Activated CD8-positive, alpha-beta T cell treated with anti-CD3 and anti-CD28 coated beads for 36 hours (primary cell): ENCODE measurements at regions not wholly inside any gene's neighbourhood (a gene's known extent, or its start where the extent isn't known, plus 50 kb on each side); places are given as distances from the start of the nearest gene placed in this dataset.

Experiments used
- ATAC-seq: fragments of 200-7000 bp; cut with Tn5 transposase; one replicate; pipeline ENCODE4 v1.10.0; 2021; ENCODE audit warnings: mild to moderate bottlenecking, moderate library complexity
- CTCF ChIA-PET: fragments of 350-600 bp; sonication (Branson Sonifier 250); formaldehyde crosslinking; loops from one replicate; lab custom pipeline; 2021; ENCODE audit warnings: antibody characterized with exemption; lab: Charles Lee
- POLR2A ChIA-PET: fragments of 350-600 bp; sonication (Branson Sonifier 250); formaldehyde crosslinking; loops from one replicate; lab custom pipeline; 2021; ENCODE audit warnings: antibody characterized with exemption; lab: Charles Lee
- DNase-seq: peaks from one replicate; pipeline ENCODE4 v3.0.0-alpha.2; 2020
- H3K27ac Mint-ChIP-seq: one replicate; pipeline ENCODE4 v1.8.0; 2021; ENCODE audit warnings: mild to moderate bottlenecking, mixed read lengths
- H3K27me3 Mint-ChIP-seq: one replicate; pipeline ENCODE4 v1.8.0; 2021; ENCODE audit warnings: mixed read lengths
- H3K36me3 Mint-ChIP-seq: one replicate; pipeline ENCODE4 v1.8.0; 2021; ENCODE audit warnings: low read depth, mixed read lengths
- H3K4me1 Mint-ChIP-seq: one replicate; pipeline ENCODE4 v1.8.0; 2021; ENCODE audit warnings: low read depth, mixed read lengths
- H3K4me3 Mint-ChIP-seq: one replicate; pipeline ENCODE4 v1.8.0; 2021; ENCODE audit warnings: mild to moderate bottlenecking, moderate library complexity, mixed read lengths
- H3K9me3 Mint-ChIP-seq: one replicate; pipeline ENCODE4 v1.8.0; 2021; ENCODE audit warnings: mixed read lengths
- intact Hi-C: fragments of 100-400 bp; cut with micrococcal nuclease; formaldehyde crosslinking; loops from one replicate; pipeline ENCODE4 v1.10.0; 2022
- TF ChIP-seq, protein P1 (sequence below): fragments of 200-600 bp; IDR thresholded peaks from one replicate; pipeline ENCODE4 v1.8.0; 2022; ENCODE audit warnings: antibody characterized with exemption, mild to moderate bottlenecking

DNA sequence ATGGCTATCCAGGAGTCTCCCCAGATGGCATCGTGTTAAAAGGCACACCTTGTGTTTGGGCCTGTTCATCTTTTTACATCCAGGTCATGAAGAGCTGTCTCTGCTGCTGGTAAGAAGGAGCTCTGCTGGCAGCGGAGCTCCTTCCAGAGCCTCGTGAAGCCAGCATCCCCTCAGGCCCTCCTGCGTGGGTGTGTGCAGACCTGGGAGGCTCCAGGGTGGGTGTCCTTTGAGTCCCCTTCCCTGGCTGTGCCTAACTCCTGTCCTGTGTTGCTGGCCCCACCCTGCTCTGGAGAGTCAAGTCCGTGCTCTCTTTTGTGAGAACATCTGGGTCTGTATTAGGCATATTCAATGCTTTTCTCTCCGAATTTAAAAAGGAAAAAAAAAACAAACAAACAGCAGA lies 149.6 kb upstream of the IRX2 start:
- H3K9me3 Mint-ChIP-seq: no peaks in the 10 kb centered on the region
- H3K27ac Mint-ChIP-seq: no peak overlapping the region
- intact Hi-C loops: no loop called here
- ChIA-PET CTCF (interaction anchor here (0.7 kb wide), 1 partner anchor 11 kb away, joined by 3 read pairs; no protein-coding TSS in a partner anchor), POLR2A (no interaction called here)
- DNase-seq: no peak
- no peaks in the 10 kb centered on the region for H3K27me3 Mint-ChIP-seq
- TF ChIP-seq, protein P1, sequence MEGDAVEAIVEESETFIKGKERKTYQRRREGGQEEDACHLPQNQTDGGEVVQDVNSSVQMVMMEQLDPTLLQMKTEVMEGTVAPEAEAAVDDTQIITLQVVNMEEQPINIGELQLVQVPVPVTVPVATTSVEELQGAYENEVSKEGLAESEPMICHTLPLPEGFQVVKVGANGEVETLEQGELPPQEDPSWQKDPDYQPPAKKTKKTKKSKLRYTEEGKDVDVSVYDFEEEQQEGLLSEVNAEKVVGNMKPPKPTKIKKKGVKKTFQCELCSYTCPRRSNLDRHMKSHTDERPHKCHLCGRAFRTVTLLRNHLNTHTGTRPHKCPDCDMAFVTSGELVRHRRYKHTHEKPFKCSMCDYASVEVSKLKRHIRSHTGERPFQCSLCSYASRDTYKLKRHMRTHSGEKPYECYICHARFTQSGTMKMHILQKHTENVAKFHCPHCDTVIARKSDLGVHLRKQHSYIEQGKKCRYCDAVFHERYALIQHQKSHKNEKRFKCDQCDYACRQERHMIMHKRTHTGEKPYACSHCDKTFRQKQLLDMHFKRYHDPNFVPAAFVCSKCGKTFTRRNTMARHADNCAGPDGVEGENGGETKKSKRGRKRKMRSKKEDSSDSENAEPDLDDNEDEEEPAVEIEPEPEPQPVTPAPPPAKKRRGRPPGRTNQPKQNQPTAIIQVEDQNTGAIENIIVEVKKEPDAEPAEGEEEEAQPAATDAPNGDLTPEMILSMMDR: no peak
- no peaks in the 10 kb centered on the region for H3K4me1 Mint-ChIP-seq
- no peak overlapping the region for H3K4me3 Mint-ChIP-seq
- H3K36me3 Mint-ChIP-seq: no peaks in the 10 kb centered on the region
- ATAC-seq: no peak

DNA sequence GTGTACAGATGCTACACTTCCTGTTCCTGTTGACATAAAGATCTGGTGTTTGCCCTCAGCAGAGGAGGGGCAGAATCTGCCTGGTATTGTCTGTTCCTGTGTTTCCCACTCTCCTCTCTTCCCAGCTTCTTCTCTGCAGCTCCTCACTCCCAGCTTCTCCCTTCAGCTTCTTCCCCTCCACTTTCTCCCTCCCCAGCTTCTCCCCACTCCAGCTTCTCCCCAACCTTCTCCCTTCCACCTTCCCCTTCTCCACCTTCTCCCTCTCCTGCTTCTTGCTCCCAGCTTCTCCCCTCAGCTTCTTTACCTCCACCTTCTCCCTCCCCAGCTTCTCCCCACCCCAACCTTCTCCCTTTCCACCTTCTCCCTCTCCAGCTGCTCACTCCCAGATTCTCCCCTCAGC lies 148.9 kb upstream of the IRX2 start:
- Mint-ChIP-seq H3K27me3 (no peaks in the 10 kb centered on the region), H3K4me1 (no peaks in the 10 kb centered on the region), H3K9me3 (no peaks in the 10 kb centered on the region), H3K27ac (no peak overlapping the region), H3K4me3 (no peak overlapping the region), H3K36me3 (no peaks in the 10 kb centered on the region)
- CTCF ChIA-PET: interaction anchor here (0.7 kb wide), 1 partner anchor 10 kb away, joined by 3 read pairs; no protein-coding TSS in a partner anchor
- TF ChIP-seq, protein P1: no peak
- intact Hi-C loops: no loop called here
- ATAC-seq (no peak), DNase-seq (no peak)
- POLR2A ChIA-PET: no interaction called here

DNA sequence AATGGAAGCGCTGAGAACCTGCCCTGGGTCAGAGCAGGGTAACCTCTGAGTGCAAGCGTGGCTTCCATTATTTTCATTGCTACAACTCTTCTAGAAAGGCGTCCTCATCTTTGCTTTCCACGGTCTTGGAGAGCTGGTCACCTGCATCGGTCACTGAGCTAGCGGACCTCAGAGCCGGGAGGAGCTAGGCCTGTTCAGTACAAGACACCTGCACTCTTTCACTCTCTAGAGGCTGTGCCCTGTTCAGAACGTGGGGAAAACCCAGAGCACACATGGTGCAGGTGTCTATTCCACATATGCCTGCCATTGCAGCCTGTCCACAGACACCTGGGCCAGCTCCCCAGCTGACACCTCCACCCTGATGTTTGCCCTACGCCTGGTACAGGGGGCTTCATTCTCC lies 147.8 kb upstream of the IRX2 start:
- CTCF ChIA-PET: no interaction called here

DNA sequence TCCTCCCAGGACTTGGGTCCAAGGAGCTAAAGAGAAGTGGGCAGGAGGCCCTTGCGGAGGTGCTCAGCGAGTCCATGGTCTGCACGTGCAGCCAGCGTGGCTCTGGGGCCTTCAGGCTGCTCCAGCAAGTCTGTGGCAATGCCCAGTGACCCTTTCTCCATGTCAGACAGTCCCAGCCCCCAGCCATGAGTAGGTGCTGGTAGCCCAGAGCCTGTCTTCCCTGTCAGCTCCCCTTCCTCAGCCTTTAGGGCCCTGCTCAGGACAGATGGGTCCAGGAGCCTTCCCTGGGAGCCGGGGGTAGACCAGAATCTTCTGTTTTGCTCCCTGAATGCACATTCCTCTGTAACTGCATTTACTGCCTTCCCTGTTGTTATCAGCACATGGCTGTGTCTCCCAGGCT lies 147.2 kb upstream of the IRX2 start:
- Mint-ChIP-seq H3K27me3 (no peaks in the 10 kb centered on the region), H3K27ac (no peak overlapping the region), H3K9me3 (no peaks in the 10 kb centered on the region), H3K36me3 (no peaks in the 10 kb centered on the region), H3K4me3 (no peak overlapping the region), H3K4me1 (no peaks in the 10 kb centered on the region)
- ChIA-PET POLR2A (no interaction called here), CTCF (no interaction called here)
- DNase-seq (no peak), ATAC-seq (no peak)
- intact Hi-C loops: no loop called here
- TF ChIP-seq, protein P1: no peak

More for the DNA sequence above, 147.8 kb upstream of the IRX2 start:
- intact Hi-C loops: no loop called here
- TF ChIP-seq, protein P1: no peak
- H3K27ac Mint-ChIP-seq: no peak overlapping the region
- no peak overlapping the region for H3K4me3 Mint-ChIP-seq
- DNase-seq (no peak), ATAC-seq (no peak)
- no peaks in the 10 kb centered on the region for H3K4me1 Mint-ChIP-seq
- no peaks in the 10 kb centered on the region for H3K36me3 Mint-ChIP-seq
- POLR2A ChIA-PET: no interaction called here
- no peaks in the 10 kb centered on the region for H3K9me3 Mint-ChIP-seq
- H3K27me3 Mint-ChIP-seq: no peaks in the 10 kb centered on the region

DNA sequence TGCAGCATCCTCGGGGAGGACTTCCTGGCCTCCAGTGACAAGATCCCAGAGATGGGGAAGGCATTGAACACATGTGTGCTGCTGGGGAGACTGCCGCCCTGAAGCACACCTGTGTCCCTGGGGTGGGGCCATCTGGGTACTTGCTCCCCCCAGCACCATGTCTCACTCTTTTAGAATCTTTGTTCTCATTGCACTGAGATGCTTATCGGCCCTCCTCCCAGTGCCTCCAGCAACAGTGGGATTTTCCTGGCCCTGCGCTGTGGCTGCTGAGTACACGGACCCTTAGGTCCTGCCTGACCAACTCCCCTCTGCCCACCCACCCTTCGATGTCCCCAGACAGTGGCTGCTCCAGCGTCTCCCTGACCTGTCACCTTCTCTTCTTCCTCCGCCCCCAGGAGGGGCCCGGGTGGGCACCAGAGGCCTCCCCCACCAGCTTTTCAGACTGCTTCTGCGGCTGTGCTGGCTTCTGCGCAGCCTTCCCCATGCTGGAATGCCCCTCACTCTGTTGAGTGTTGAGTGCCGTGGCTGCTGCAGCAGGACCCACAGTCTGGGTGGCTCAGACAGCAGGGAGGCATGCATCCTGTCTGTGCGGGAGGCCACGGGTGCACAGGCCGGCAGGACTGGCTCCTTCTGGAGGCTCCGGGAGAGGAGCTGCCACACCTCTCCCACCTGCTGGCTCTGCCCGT lies 145.9 kb upstream of the IRX2 start:
- POLR2A ChIA-PET: no interaction called here
- Mint-ChIP-seq H3K4me1 (no peaks in the 10 kb centered on the region), H3K36me3 (no peaks in the 10 kb centered on the region), H3K27ac (no peak overlapping the region), H3K9me3 (no peaks in the 10 kb centered on the region), H3K27me3 (no peaks in the 10 kb centered on the region), H3K4me3 (no peak overlapping the region)
- no peak for DNase-seq
- intact Hi-C loops: no loop called here
- CTCF ChIA-PET: no interaction called here
- ATAC-seq: no peak
- TF ChIP-seq, protein P1: no peak
